ENCODE measurements at regions not wholly inside any gene's neighbourhood (a gene's known extent, or its start where the extent isn't known, plus 50 kb on each side); places are given as distances from the start of the nearest gene placed in this dataset.
A peak's percentile ranks its signal among the peaks of the same experiment; 100 is the strongest.

DNA sequence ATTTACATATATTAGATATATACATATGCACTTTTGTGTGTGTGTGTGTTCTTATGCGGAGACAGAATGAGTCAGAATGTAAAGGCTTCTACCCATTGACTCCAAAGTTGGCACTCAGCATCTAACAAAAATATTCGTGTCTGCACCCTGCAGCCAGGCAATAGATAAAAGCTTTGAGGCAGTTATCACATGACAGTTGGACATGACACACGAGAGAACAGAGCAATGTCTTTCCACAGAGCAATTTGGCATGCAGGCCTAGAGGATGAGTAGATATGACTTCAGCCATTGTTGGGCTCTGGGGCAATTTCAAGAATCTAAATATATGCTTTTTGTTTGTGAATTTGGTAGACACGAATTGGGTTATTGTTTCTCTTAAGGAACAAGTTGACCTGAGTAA, 391.2 kb downstream of the SLITRK2 start:
- no peak for DNase-seq (ENCODE audit: low read depth)
- no peak overlapping the region for H3K4me3 ChIP-seq (ENCODE audit: low read depth, low read length)
- TF ChIP-seq, protein P1, sequence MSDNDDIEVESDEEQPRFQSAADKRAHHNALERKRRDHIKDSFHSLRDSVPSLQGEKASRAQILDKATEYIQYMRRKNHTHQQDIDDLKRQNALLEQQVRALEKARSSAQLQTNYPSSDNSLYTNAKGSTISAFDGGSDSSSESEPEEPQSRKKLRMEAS (IDR thresholded peaks at IDR 0.05; ENCODE audit: low read depth, low read length): no peak
- TF ChIP-seq, protein P2, sequence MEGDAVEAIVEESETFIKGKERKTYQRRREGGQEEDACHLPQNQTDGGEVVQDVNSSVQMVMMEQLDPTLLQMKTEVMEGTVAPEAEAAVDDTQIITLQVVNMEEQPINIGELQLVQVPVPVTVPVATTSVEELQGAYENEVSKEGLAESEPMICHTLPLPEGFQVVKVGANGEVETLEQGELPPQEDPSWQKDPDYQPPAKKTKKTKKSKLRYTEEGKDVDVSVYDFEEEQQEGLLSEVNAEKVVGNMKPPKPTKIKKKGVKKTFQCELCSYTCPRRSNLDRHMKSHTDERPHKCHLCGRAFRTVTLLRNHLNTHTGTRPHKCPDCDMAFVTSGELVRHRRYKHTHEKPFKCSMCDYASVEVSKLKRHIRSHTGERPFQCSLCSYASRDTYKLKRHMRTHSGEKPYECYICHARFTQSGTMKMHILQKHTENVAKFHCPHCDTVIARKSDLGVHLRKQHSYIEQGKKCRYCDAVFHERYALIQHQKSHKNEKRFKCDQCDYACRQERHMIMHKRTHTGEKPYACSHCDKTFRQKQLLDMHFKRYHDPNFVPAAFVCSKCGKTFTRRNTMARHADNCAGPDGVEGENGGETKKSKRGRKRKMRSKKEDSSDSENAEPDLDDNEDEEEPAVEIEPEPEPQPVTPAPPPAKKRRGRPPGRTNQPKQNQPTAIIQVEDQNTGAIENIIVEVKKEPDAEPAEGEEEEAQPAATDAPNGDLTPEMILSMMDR (IDR thresholded peaks at IDR 0.05; ENCODE audit: low read depth, low read length): no peak
- TF ChIP-seq POLR2A (IDR thresholded peaks at IDR 0.05; ENCODE audit: extremely low read depth, insufficient read length) (no peak), MYC (IDR thresholded peaks at IDR 0.05; ENCODE audit: low read depth, low read length) (no peak)

- TF ChIP-seq, protein P1 (IDR thresholded peaks at IDR 0.05; ENCODE audit: low read depth, low read length): no peak
- TF ChIP-seq, protein P2 (IDR thresholded peaks at IDR 0.05; ENCODE audit: low read depth, low read length): no peak
- no peak for TF ChIP-seq MYC (IDR thresholded peaks at IDR 0.05; ENCODE audit: low read depth, low read length)
- no peak for TF ChIP-seq POLR2A (IDR thresholded peaks at IDR 0.05; ENCODE audit: extremely low read depth, insufficient read length)
- peak; percentile 10 for DNase-seq (ENCODE audit: low read depth)
- H3K4me3 ChIP-seq (ENCODE audit: low read depth, low read length): no peak overlapping the region
Observed at GRCh38 chrX:146224442-146224841, 406.8 kb downstream of the SLITRK2 start.

DNA sequence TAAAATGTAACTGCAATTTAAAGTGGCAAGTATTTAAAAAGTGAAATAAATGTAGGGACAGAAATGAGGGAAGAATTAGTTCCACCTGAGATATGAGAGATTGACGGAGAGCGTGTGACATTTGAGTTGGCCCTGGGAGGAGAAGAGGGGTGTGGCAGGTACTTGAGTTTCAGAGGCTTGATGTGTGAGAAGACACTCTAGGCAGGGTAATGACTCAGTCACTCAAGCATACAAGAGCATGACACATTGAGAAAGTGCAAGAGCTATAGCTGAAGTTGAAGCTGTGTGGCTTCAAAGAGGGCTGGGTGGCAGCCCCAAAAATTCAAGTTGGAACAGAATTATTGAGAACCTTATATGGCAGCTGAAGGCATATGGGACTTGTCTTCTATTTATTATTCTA, 420.5 kb downstream of the SLITRK2 start:
- no peak overlapping the region for H3K4me3 ChIP-seq (ENCODE audit: low read depth, low read length)
- TF ChIP-seq, protein P1 (IDR thresholded peaks at IDR 0.05; ENCODE audit: low read depth, low read length): no peak
- TF ChIP-seq, protein P2 (IDR thresholded peaks at IDR 0.05; ENCODE audit: low read depth, low read length): no peak
- TF ChIP-seq MYC (IDR thresholded peaks at IDR 0.05; ENCODE audit: low read depth, low read length) (no peak), POLR2A (IDR thresholded peaks at IDR 0.05; ENCODE audit: extremely low read depth, insufficient read length) (no peak)
- no peak for DNase-seq (ENCODE audit: low read depth)

DNA sequence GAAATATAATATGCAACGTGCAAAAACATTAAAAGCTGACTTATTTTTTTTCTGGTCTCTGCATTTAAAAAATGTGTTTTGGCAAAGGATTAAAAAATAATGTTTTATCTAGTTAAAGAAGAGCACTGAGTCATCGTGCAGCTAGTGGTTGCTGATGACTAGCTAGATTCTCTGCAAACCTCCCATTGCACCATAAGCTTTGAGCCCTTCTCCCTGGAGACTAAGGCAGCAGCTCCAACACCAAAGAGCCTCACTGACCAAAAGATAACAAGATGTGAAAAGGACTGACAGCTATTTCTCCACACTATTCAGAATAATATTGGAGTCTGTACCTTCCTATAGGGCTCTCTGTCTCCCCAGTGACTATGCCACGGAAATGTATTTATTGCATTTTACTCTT, 424.3 kb downstream of the SLITRK2 start:
- TF ChIP-seq, protein P1 (IDR thresholded peaks at IDR 0.05; ENCODE audit: low read depth, low read length): no peak
- TF ChIP-seq, protein P2 (IDR thresholded peaks at IDR 0.05; ENCODE audit: low read depth, low read length): no peak
- TF ChIP-seq MYC (IDR thresholded peaks at IDR 0.05; ENCODE audit: low read depth, low read length): no peak
- peak; percentile 24 for DNase-seq (ENCODE audit: low read depth)
- no peak overlapping the region for H3K4me3 ChIP-seq (ENCODE audit: low read depth, low read length)

GRCh38 chrX:146243041-146243440, 425.4 kb downstream of the SLITRK2 start:
- TF ChIP-seq, protein P2 (IDR thresholded peaks at IDR 0.05; ENCODE audit: low read depth, low read length): no peak
- TF ChIP-seq, protein P1 (IDR thresholded peaks at IDR 0.05; ENCODE audit: low read depth, low read length): no peak
- TF ChIP-seq MYC (IDR thresholded peaks at IDR 0.05; ENCODE audit: low read depth, low read length) (no peak), POLR2A (IDR thresholded peaks at IDR 0.05; ENCODE audit: extremely low read depth, insufficient read length) (no peak)
- H3K4me3 ChIP-seq (ENCODE audit: low read depth, low read length): no peak overlapping the region
- no peak for DNase-seq (ENCODE audit: low read depth)

DNA sequence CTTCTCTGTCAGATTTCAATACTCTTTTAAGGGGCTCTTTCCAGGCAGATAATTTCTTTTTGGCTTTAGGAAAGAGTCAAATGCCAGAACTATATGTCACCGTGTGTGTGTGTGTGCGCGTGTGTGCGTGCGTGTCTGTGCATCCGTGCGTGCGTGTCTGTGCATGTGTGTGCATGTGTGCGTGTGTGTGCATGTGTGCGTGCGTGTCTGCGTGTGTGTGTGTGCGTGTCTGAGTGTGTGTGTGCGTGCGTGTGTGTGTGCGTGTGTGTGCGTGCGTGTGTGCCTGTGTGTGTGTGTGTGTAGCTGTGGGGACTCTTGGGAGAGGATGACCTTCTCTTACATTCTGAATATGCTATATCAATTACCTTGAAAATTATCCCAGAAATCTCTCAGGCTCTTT, 441.6 kb downstream of the SLITRK2 start:
- no peak overlapping the region for H3K4me3 ChIP-seq (ENCODE audit: low read depth, low read length)
- DNase-seq (ENCODE audit: low read depth): no peak
- TF ChIP-seq, protein P2 (IDR thresholded peaks at IDR 0.05; ENCODE audit: low read depth, low read length): no peak
- TF ChIP-seq, protein P1 (IDR thresholded peaks at IDR 0.05; ENCODE audit: low read depth, low read length): no peak
- TF ChIP-seq MYC (IDR thresholded peaks at IDR 0.05; ENCODE audit: low read depth, low read length): no peak
- TF ChIP-seq POLR2A (IDR thresholded peaks at IDR 0.05; ENCODE audit: extremely low read depth, insufficient read length): no peak

All from NB4 (cell line).